ENCODE measurements at regions not wholly inside any gene's neighbourhood (a gene's known extent, or its start where the extent isn't known, plus 50 kb on each side); places are given as distances from the start of the nearest gene placed in this dataset.

DNA sequence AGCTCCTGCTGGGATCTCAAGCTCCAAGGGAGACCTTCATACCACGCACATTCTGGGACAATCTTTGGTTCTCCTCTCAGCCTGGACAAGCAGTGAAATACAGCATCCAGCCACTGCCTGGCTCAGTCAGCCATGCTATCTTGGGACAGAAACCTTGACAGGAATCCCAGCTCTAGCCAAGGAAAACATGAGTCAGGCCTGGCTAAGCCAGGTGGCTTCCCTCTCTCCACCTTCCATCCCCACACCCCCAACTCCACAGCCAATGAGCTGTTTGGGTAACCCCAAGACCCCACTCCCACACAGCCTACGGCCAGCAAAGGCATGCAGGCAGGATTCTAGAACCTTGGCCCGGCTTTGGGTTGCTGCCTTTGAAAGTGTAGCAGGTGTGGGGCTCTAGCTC lies 64.9 kb downstream of the MCFD2 start:
- no peak overlapping the region for H3K4me3 ChIP-seq (ENCODE audit: low read depth in 2 of 2, low read length in 2 of 2)
- POLR2A ChIA-PET: interaction anchor here (0.5 to 0.7 kb wide), 2 partner anchors 66 to 425 kb away, joined by 5 to 14 read pairs; no protein-coding TSS in a partner anchor

DNA sequence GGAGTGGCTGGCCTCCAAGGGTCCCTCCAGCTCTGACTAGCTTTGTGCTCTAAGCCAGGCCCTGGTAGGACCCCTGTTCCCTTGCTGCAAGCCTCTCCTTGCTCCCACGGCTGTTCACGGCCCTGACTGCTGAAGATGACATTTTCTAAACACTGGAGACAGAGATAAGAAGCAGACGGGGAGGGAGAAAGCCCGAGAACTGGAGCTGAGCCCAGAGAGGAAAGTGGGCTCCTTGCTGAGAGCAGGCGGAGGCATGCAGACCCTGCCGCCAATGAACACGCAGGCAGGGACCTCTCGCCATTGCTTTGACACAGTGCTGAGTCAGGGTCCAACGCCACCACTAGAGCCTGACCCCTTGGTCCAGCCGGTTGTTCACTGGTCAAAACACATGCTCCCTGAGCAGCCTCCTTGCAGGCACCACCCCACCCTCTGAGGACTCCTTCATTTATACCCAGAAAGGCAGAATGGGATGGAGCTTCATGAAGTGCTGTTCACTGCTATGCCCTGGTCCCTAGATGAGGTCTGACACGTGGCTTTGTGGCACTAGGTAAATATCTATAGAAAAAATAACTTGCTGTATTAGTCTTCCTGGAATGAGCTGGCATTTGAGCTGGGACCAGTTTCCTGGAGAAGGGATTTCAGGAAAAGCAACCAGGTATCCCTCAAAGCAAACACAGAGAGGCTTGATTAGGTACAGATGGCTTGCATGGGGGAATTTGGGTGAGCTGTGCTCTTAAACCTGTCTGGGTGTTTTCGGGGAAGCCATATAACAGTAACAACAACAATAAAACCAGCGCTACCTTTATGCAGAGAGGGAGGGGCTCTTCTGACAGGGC lies 65.7 kb downstream of the MCFD2 start:
- Histone ChIP-seq H3K4me1 (ENCODE audit: control insufficient read depth, insufficient read depth, low read length) (peaks cover 51% of the 10 kb centered on the region), H3K36me3 (ENCODE audit: control insufficient read depth, insufficient read depth, low read length) (no peaks in the 10 kb centered on the region), H3K4me3 (ENCODE audit: low read depth in 2 of 2, low read length in 2 of 2) (no peak overlapping the region), H3K27ac (ENCODE audit: low read length) (peak overlapping the region; percentile 14), H3K9me3 (ENCODE audit: control insufficient read depth, insufficient read depth, low read depth, low read length) (no peaks in the 10 kb centered on the region), H3K27me3 (ENCODE audit: control insufficient read depth, insufficient read depth, low read length) (no peaks in the 10 kb centered on the region)
- POLR2A ChIA-PET: interaction anchor here (0.7 kb wide), 1 partner anchor 66 kb away, joined by 14 read pairs; no protein-coding TSS in a partner anchor
- no peak for DNase-seq (ENCODE audit: low read depth, low spot score)
- no TSS peak for BruUV-seq (replicated peaks)
- intact Hi-C loops (cut with micrococcal nuclease; ENCODE audit: unreplicated experiment): no loop called here
- in situ Hi-C loops (cut with HindIII; ENCODE audit: low pct_unique_long_range_greater_than_20kb, low sequenced_read_pairs): no loop called here
- peak; percentile 24 for ATAC-seq
- TF ChIP-seq TCF7L2 (IDR thresholded peaks at IDR 0.05; ENCODE audit: low read depth, low read length): no peak
- no peak for TF ChIP-seq POLR2AphosphoS5 (IDR thresholded peaks at IDR 0.05; ENCODE audit: low read depth, low read length)
- no peak for TF ChIP-seq SIN3A (IDR thresholded peaks at IDR 0.05; ENCODE audit: borderline replicate concordance, insufficient read depth, low read depth, low read length)
- TF ChIP-seq, protein P1, sequence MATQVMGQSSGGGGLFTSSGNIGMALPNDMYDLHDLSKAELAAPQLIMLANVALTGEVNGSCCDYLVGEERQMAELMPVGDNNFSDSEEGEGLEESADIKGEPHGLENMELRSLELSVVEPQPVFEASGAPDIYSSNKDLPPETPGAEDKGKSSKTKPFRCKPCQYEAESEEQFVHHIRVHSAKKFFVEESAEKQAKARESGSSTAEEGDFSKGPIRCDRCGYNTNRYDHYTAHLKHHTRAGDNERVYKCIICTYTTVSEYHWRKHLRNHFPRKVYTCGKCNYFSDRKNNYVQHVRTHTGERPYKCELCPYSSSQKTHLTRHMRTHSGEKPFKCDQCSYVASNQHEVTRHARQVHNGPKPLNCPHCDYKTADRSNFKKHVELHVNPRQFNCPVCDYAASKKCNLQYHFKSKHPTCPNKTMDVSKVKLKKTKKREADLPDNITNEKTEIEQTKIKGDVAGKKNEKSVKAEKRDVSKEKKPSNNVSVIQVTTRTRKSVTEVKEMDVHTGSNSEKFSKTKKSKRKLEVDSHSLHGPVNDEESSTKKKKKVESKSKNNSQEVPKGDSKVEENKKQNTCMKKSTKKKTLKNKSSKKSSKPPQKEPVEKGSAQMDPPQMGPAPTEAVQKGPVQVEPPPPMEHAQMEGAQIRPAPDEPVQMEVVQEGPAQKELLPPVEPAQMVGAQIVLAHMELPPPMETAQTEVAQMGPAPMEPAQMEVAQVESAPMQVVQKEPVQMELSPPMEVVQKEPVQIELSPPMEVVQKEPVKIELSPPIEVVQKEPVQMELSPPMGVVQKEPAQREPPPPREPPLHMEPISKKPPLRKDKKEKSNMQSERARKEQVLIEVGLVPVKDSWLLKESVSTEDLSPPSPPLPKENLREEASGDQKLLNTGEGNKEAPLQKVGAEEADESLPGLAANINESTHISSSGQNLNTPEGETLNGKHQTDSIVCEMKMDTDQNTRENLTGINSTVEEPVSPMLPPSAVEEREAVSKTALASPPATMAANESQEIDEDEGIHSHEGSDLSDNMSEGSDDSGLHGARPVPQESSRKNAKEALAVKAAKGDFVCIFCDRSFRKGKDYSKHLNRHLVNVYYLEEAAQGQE (IDR thresholded peaks at IDR 0.05; ENCODE audit: insufficient read depth in 1 of 2, low read depth in 2 of 2, low read length in 1 of 2): no peak
- TF ChIP-seq, protein P2, sequence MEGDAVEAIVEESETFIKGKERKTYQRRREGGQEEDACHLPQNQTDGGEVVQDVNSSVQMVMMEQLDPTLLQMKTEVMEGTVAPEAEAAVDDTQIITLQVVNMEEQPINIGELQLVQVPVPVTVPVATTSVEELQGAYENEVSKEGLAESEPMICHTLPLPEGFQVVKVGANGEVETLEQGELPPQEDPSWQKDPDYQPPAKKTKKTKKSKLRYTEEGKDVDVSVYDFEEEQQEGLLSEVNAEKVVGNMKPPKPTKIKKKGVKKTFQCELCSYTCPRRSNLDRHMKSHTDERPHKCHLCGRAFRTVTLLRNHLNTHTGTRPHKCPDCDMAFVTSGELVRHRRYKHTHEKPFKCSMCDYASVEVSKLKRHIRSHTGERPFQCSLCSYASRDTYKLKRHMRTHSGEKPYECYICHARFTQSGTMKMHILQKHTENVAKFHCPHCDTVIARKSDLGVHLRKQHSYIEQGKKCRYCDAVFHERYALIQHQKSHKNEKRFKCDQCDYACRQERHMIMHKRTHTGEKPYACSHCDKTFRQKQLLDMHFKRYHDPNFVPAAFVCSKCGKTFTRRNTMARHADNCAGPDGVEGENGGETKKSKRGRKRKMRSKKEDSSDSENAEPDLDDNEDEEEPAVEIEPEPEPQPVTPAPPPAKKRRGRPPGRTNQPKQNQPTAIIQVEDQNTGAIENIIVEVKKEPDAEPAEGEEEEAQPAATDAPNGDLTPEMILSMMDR (IDR thresholded peaks at IDR 0.05): no peak
- CTCF ChIA-PET: no interaction called here

More for the DNA sequence above, 64.9 kb downstream of the MCFD2 start:
- no peaks in the 10 kb centered on the region for H3K9me3 ChIP-seq (ENCODE audit: control insufficient read depth, insufficient read depth, low read depth, low read length)
- peak overlapping the region; percentile 14 for H3K27ac ChIP-seq (ENCODE audit: low read length)
- intact Hi-C loops (cut with micrococcal nuclease; ENCODE audit: unreplicated experiment) (no loop called here), in situ Hi-C loops (cut with HindIII; ENCODE audit: low pct_unique_long_range_greater_than_20kb, low sequenced_read_pairs) (no loop called here)
- no peak for TF ChIP-seq POLR2AphosphoS5 (IDR thresholded peaks at IDR 0.05; ENCODE audit: low read depth, low read length)
- TF ChIP-seq, protein P2 (IDR thresholded peaks at IDR 0.05): no peak
- no peak for TF ChIP-seq TCF7L2 (IDR thresholded peaks at IDR 0.05; ENCODE audit: low read depth, low read length)
- TF ChIP-seq, protein P1 (IDR thresholded peaks at IDR 0.05; ENCODE audit: insufficient read depth in 1 of 2, low read depth in 2 of 2, low read length in 1 of 2): no peak
- TF ChIP-seq SIN3A (IDR thresholded peaks at IDR 0.05; ENCODE audit: borderline replicate concordance, insufficient read depth, low read depth, low read length): no peak
- H3K4me1 ChIP-seq (ENCODE audit: control insufficient read depth, insufficient read depth, low read length): peaks cover 56% of the 10 kb centered on the region
- no peaks in the 10 kb centered on the region for H3K27me3 ChIP-seq (ENCODE audit: control insufficient read depth, insufficient read depth, low read length)
- no TSS peak for BruUV-seq (replicated peaks)
- ATAC-seq (peak; percentile 83), DNase-seq (ENCODE audit: low read depth, low spot score) (no peak)
- CTCF ChIA-PET: interaction anchor here (0.6 kb wide), 2 partner anchors 25 to 75 kb away, joined by 4 to 8 read pairs; no protein-coding TSS in a partner anchor
- no peaks in the 10 kb centered on the region for H3K36me3 ChIP-seq (ENCODE audit: control insufficient read depth, insufficient read depth, low read length)

Data from Panc1 (cell line).